Activated CD8-positive, alpha-beta memory T cell treated with anti-CD3 and anti-CD28 coated beads, Interleukin-2, amount 10 ng/mL, durations not matched to agents 7 days and 5 days (primary cell): ENCODE measurements at regions not wholly inside any gene's neighbourhood (a gene's known extent, or its start where the extent isn't known, plus 50 kb on each side); places are given as distances from the start of the nearest gene placed in this dataset.

Experiments used
- ATAC-seq: fragments of 150-1000 bp; cut with Tn5 transposase; one replicate; pipeline ENCODE4 v1.10.0; 2021; ENCODE audit warnings: moderate library complexity
- CTCF ChIA-PET: fragments of 350-600 bp; sonication (Branson Sonifier 250); formaldehyde crosslinking; loops from one replicate; lab custom pipeline; 2021; ENCODE audit warnings: antibody characterized with exemption; lab: Charles Lee
- DNase-seq: peaks from one replicate; pipeline ENCODE4 v3.0.0-alpha.2; 2020
- H3K27ac Mint-ChIP-seq: one replicate; pipeline ENCODE4 v1.8.0; 2021; ENCODE audit warnings: mild to moderate bottlenecking, mixed read lengths
- H3K27me3 Mint-ChIP-seq: one replicate; pipeline ENCODE4 v1.8.0; 2021; ENCODE audit warnings: mixed read lengths
- H3K36me3 Mint-ChIP-seq: one replicate; pipeline ENCODE4 v1.8.0; 2021; ENCODE audit warnings: mild to moderate bottlenecking, mixed read lengths
- H3K4me1 Mint-ChIP-seq: one replicate; pipeline ENCODE4 v1.8.0; 2021; ENCODE audit warnings: mixed read lengths
- H3K4me3 Mint-ChIP-seq: one replicate; pipeline ENCODE4 v1.8.0; 2021; ENCODE audit warnings: mild to moderate bottlenecking, moderate library complexity, mixed read lengths
- H3K9me3 Mint-ChIP-seq: one replicate; pipeline ENCODE4 v1.8.0; 2022; ENCODE audit warnings: low read depth, mixed read lengths

DNA sequence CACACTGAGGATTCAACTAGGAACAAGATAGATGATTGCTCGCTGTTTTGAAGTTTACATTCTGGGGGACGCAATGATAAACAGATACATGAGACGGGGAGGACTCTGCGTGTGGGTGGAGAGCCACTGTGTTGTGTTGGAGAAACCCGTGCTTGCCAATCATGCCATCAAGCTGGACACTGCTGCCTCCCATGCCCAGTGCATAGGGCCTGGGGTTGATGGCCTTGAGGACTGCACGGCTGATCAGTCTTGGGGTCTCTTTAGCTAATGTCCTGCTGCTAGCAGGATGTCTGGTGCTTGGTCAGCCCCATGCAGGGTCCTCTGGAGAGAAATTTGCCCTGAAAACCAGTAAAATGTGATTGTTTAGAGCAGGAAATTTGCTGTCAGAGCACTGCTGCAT lies 221.2 kb upstream of the B3GAT1 start:
- Mint-ChIP-seq H3K4me1 (no peaks in the 10 kb centered on the region), H3K9me3 (no peaks in the 10 kb centered on the region), H3K4me3 (no peak overlapping the region), H3K36me3 (no peaks in the 10 kb centered on the region), H3K27me3 (peaks cover 5% of the 10 kb centered on the region), H3K27ac (no peak overlapping the region)
- CTCF ChIA-PET: no interaction called here
- ATAC-seq (no peak), DNase-seq (no peak)

DNA sequence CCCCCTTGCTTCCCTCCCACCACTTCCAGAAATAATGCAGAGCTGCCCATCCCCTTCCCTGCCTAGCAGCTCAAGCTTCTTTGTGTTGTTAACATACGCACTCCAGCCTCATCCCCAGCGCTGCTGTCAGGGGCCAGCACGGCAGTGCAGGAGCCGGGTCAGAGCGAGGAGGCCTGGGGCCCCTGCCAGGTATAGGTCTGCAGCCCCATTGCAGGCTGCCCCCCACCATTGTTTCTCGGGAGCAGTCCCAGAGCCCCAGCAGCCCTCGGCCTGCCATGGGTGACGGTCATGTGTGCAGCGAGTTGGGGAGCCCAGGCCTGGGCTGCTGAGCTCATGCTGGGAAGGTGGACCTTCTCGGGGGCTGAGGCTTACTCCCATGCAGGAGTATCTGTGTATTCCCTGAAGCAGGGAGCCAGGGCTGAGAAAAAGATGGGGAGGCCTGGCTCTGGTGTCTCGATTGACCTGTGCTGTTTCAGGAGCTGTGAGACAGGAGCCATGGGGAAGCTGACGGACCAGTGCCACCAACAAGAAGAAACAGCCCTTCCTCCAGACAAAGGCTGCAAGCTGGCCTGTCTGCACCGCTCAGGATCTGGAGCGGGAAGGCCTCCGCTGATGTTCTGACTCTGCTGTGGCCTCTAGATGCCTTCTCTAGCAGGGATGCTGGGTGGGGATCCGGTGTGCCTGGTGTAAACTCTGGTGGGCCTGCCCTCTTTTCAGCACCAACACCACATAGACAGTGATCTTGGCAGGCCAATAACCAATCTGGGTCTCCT lies 220.5 kb upstream of the B3GAT1 start:
- no peaks in the 10 kb centered on the region for H3K4me1 Mint-ChIP-seq
- H3K27me3 Mint-ChIP-seq: peaks cover 3% of the 10 kb centered on the region
- CTCF ChIA-PET: no interaction called here
- no peak for ATAC-seq
- H3K4me3 Mint-ChIP-seq: no peak overlapping the region
- no peaks in the 10 kb centered on the region for H3K9me3 Mint-ChIP-seq
- H3K36me3 Mint-ChIP-seq: no peaks in the 10 kb centered on the region
- no peak overlapping the region for H3K27ac Mint-ChIP-seq
- DNase-seq: no peak

DNA sequence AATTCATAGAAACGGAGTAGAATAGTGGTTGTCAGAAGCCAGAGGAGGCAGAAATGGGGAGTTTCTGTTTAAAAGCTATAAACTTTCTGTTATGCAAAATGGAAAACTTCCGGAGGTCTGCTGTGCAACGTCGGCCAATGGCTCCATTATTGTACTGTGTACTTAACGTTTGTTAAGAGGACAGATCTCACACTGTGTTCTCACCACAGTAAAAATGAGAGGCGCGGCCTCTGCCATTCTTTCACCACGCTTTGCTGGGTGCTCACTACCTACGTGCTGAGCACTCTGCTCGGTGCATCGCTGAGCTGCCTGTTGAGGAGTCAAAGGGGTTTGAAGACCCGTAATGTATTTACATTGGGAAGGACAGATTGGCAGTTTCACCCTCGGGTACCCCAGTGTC lies 218.8 kb upstream of the B3GAT1 start:
- no peak overlapping the region for H3K4me3 Mint-ChIP-seq
- ATAC-seq: no peak

DNA sequence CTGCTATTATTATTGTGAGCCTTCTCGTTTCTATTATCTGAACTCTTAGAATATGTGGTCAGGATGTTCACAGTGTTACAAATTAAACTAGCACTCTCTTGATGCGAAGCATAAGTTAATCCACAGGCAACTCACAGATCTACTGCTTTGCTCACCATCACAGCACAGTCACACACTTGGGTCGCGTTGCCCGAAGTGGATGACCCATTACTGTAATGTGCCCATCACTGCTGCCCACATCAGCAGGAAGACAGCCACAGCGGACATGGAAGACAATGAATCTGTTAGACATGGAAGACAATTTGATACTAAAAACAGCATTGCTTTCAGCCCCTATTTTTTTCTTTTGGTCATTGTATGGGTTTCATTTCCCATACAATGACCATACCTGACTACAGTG lies 216.4 kb upstream of the B3GAT1 start:
- Mint-ChIP-seq H3K4me3 (no peak overlapping the region), H3K27me3 (peaks cover 20% of the 10 kb centered on the region), H3K36me3 (no peaks in the 10 kb centered on the region), H3K27ac (no peak overlapping the region), H3K4me1 (no peaks in the 10 kb centered on the region), H3K9me3 (no peaks in the 10 kb centered on the region)
- no peak for ATAC-seq
- DNase-seq: no peak
- CTCF ChIA-PET: no interaction called here

More for the DNA sequence above, 218.8 kb upstream of the B3GAT1 start:
- Mint-ChIP-seq H3K27me3 (peaks cover 15% of the 10 kb centered on the region), H3K27ac (no peak overlapping the region), H3K9me3 (no peaks in the 10 kb centered on the region), H3K4me1 (no peaks in the 10 kb centered on the region), H3K36me3 (no peaks in the 10 kb centered on the region)
- no peak for DNase-seq
- CTCF ChIA-PET: no interaction called here

DNA sequence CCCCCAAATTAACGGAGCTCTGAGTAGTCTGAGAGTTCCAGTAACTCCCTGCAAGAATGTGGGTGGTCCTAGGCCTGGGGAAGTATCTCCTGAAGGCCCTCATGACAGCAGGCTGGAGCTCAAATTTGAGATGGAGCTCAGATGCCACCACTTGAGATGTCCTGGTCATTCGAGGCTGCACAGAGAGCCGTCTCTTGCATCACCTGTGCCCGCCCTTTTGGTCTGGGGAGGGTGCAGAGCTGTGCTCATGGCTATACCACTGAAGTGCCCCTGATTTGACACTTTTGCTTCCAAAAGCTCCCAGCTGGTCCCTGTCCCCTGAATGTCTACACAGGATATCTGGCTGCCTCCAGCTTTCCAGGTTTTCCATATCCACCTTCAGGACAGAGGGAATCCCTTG lies 214.0 kb upstream of the B3GAT1 start:
- Mint-ChIP-seq H3K27ac (no peak overlapping the region), H3K36me3 (no peaks in the 10 kb centered on the region), H3K4me3 (no peak overlapping the region), H3K27me3 (peaks cover 24% of the 10 kb centered on the region), H3K9me3 (no peaks in the 10 kb centered on the region), H3K4me1 (no peaks in the 10 kb centered on the region)
- CTCF ChIA-PET: no interaction called here
- no peak for ATAC-seq
- DNase-seq: no peak

DNA sequence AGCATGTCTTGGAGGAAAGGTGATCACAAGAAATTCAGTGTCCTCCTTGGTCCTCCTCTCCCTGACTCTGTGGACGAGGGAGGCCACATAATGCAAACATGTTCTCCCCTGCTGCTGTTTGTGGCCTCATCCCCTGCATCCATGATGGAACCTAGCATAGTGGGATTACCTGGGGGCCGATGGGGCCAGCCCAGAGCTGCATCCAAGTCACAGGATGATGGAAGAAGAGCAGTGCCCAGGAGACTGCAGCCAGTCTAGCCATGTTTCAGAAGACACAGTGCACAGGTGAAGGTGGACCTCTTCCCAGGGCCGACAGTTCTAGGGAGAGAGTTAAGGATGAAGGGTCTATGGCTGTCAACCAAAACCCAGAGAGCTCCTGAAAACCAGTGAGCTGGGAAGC lies 213.6 kb upstream of the B3GAT1 start:
- ATAC-seq: no peak

DNA sequence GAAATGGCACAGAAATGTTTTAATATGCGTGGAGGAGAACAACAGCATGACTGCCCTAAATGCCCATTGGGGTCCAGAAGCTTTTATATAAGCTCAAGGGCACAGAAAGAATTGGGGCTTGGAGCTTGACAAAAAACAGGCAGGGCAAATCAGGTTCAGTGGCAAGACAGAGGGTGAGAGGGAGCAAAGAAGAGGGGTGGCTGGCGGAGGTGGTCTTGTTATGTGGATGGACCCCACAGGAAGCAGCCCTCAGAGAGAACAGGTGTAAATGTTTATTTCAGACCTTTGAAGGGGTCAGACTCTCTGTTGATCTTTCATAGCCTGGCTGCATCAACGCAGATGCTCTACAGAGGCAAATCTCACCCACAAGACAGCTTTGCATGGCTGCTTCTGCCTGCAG lies 213.1 kb upstream of the B3GAT1 start:
- H3K27ac Mint-ChIP-seq: no peak overlapping the region
- DNase-seq: no peak
- no peak overlapping the region for H3K4me3 Mint-ChIP-seq
- no peak for ATAC-seq
- no peaks in the 10 kb centered on the region for H3K9me3 Mint-ChIP-seq
- CTCF ChIA-PET: no interaction called here
- H3K27me3 Mint-ChIP-seq: peaks cover 26% of the 10 kb centered on the region
- no peaks in the 10 kb centered on the region for H3K36me3 Mint-ChIP-seq
- H3K4me1 Mint-ChIP-seq: no peaks in the 10 kb centered on the region

More for the DNA sequence above, 213.6 kb upstream of the B3GAT1 start:
- H3K4me3 Mint-ChIP-seq: no peak overlapping the region
- no peaks in the 10 kb centered on the region for H3K4me1 Mint-ChIP-seq
- H3K27me3 Mint-ChIP-seq: peaks cover 26% of the 10 kb centered on the region
- no peaks in the 10 kb centered on the region for H3K9me3 Mint-ChIP-seq
- no peak overlapping the region for H3K27ac Mint-ChIP-seq
- H3K36me3 Mint-ChIP-seq: no peaks in the 10 kb centered on the region
- DNase-seq: no peak
- CTCF ChIA-PET: no interaction called here

DNA sequence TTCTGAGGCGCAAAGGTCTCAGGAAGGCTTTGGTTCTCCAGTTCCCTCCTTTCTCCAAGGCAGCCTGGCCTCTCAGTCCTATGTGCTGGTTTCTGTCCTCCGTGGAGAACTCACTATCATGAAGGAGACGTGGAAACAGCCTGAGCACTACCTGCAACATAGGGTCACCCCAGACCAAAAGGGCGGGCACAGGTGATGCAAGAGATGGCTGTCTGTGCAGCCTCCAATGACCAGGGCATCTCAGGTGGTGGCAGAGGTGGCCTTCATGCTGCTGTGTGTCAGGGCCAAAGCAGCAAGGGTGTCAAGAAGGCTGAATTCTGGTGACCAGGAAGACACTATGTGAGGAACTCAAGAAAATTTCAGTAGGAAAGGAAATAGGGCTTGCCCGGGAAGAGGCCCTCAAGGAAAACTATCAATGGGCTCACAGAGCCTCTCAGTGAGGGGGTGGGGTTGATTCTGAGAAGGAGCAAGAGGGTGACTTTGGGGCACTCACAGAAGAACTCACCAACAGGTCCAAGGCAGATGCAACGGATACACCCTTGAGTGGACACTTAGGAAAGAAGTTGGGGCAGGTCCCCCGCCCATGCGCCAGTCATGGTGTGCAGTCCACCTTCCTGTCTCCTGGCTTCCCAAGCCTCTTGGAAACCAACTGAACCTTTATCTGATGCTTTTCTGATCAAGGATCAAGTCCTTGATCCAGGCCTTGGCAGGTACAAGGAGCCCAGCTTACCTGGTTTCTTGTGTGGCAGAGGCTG lies 212.3 kb upstream of the B3GAT1 start:
- no peaks in the 10 kb centered on the region for H3K36me3 Mint-ChIP-seq
- ATAC-seq: no peak
- no peak overlapping the region for H3K27ac Mint-ChIP-seq
- peaks cover 26% of the 10 kb centered on the region for H3K27me3 Mint-ChIP-seq
- no peak for DNase-seq
- H3K9me3 Mint-ChIP-seq: no peaks in the 10 kb centered on the region
- H3K4me3 Mint-ChIP-seq: no peak overlapping the region
- CTCF ChIA-PET: no interaction called here
- no peaks in the 10 kb centered on the region for H3K4me1 Mint-ChIP-seq

DNA sequence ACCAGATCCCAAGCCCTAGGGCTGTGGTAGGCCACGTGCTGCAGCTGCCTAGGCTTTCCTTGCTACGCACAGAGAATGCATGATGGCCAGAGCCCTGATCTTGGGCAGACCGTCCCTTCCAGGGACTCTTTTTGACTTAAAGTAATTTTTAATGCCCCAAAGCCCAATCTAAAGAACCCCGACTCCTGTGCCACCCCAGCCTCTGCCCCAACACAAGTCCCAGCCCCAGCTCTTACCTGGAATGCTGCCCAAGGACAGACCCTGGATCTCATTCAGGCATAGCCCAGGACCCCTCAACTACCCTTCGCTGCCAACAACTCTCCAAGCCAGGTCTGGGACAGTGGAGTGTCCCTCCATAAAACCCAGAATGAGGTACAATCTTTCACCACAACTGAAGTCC lies 211.7 kb upstream of the B3GAT1 start:
- ATAC-seq (no peak), DNase-seq (no peak)
- Mint-ChIP-seq H3K9me3 (no peaks in the 10 kb centered on the region), H3K36me3 (no peaks in the 10 kb centered on the region), H3K4me1 (no peaks in the 10 kb centered on the region), H3K27me3 (peaks cover 26% of the 10 kb centered on the region), H3K27ac (no peak overlapping the region), H3K4me3 (no peak overlapping the region)
- CTCF ChIA-PET: no interaction called here

DNA sequence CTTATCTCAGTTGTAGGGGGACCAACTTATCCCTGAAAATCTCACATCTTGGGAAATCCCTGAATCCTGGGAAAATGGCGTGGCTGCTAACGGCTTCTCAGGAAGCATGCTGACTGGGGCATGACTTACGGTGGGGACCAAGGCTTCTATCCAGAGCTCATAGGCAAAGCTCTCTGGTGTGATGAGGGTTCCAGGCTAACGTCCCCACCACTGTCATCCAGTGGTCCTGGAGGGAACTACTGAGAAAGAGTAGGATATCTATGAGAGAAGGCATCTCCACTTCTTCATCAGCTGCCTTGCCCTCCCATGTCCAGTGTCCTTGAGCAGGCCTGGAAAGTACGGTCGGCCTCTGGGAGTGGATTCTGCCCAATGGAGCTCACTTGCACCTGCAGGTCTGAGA lies 210.4 kb upstream of the B3GAT1 start:
- CTCF ChIA-PET: no interaction called here

DNA sequence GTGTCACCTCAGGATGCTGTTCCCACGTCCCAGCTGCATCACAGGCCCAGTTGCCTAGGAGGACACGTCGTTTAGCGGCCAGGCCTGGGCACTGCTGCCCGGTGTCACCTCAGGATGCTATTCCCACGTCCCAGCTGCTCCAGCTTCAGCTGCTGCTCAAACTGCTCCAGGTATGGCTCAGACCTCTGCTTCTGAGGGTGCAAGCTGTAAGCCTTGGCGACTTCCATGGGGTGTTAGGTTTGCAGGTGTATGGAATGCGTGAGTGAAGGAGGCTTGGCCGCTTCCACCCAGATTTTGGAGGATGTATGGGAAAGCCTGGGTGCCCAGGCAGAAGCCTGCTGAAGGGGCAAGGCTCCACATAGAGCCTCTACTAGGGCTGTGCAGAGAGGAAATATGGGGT lies 205.3 kb upstream of the B3GAT1 start:
- Mint-ChIP-seq H3K4me3 (no peak overlapping the region), H3K36me3 (no peaks in the 10 kb centered on the region), H3K4me1 (no peaks in the 10 kb centered on the region), H3K9me3 (no peaks in the 10 kb centered on the region), H3K27me3 (peaks cover 7% of the 10 kb centered on the region), H3K27ac (no peak overlapping the region)
- CTCF ChIA-PET: no interaction called here
- DNase-seq (no peak), ATAC-seq (no peak)

More for the DNA sequence above, 210.4 kb upstream of the B3GAT1 start:
- ATAC-seq (no peak), DNase-seq (no peak)
- Mint-ChIP-seq H3K4me1 (no peaks in the 10 kb centered on the region), H3K9me3 (no peaks in the 10 kb centered on the region), H3K4me3 (no peak overlapping the region), H3K27me3 (peaks cover 22% of the 10 kb centered on the region), H3K27ac (no peak overlapping the region), H3K36me3 (no peaks in the 10 kb centered on the region)

DNA sequence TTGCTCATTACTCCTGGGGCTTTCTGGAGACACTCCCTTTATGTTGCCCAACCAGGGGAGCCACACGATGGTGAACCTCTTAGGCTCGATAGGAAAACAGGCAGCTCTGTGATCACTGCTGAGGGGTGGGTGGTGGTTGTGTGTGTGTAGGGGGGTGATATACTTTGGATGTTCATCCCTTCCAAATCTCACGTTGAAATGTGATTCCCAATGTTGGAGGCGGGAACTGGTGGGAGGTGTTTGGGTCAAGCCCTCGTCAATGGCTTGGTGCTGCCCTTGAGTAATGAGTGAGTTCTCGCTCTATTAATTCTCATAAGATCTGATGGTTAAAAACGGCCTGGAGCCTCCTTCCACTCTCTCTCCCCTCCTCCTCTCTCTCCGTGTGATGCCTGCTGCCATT lies 204.0 kb upstream of the B3GAT1 start:
- CTCF ChIA-PET: no interaction called here
- Mint-ChIP-seq H3K4me1 (no peaks in the 10 kb centered on the region), H3K9me3 (no peaks in the 10 kb centered on the region), H3K27ac (no peak overlapping the region), H3K4me3 (no peak overlapping the region), H3K36me3 (no peaks in the 10 kb centered on the region), H3K27me3 (peaks cover 3% of the 10 kb centered on the region)
- no peak for DNase-seq
- no peak for ATAC-seq

DNA sequence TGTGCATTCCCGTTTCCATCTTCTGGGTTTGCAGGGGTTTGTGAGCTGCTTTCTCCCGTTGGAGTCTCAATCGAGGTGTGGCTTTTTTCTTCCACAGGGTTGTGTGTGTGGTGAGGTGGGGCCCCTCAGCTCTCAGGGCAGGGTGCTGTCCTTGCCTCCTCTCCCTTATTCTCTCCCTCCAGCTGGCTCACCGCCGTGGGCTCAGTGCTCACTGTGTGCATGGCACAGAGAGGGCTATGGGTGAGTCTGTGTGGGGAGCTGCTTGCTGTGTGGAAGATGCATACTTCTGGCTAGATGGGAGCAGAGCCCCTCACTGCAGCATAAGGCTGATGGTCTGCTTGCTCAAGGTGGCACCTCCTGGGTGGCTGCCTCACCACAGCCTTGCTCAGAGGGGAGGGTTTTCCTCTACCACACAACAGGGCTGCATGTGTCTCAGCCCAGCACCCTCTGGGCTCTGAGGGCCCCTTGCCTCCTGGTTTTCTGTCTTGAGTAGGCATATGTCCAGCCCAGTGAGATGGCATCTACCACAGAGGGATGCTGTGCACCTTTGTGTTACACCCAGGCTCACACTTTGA lies 203.1 kb upstream of the B3GAT1 start:
- Mint-ChIP-seq H3K4me3 (no peak overlapping the region), H3K36me3 (no peaks in the 10 kb centered on the region), H3K9me3 (no peaks in the 10 kb centered on the region), H3K27ac (no peak overlapping the region), H3K27me3 (no peaks in the 10 kb centered on the region), H3K4me1 (no peaks in the 10 kb centered on the region)
- ATAC-seq (no peak), DNase-seq (no peak)
- CTCF ChIA-PET: no interaction called here

DNA sequence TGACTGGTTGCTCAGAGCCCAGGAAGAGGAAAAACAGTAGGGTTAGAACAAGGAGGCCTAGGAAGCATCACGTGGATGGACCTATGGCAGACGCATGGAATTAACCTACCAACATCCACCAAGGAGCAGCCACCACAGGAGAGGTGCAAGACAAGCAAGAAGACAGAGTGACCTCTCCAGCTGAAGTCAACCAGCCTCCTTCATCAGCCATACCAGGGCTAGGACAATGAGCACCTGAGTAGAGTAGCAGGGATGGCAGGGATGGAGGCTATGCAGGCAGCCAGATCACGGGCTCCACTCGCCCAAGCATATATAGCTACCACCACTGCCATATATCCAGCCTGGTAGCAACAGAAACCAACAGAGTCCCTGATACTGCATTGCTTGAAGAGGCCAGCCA lies 202.1 kb upstream of the B3GAT1 start:
- Mint-ChIP-seq H3K4me1 (no peaks in the 10 kb centered on the region), H3K27ac (no peak overlapping the region), H3K27me3 (no peaks in the 10 kb centered on the region), H3K36me3 (no peaks in the 10 kb centered on the region), H3K9me3 (no peaks in the 10 kb centered on the region), H3K4me3 (no peak overlapping the region)
- ATAC-seq: no peak
- DNase-seq: no peak
- CTCF ChIA-PET: no interaction called here
